NCI-H748 treated with DMSO at 0.1 percent for 48 hours (cell line): ENCODE measurements at regions not wholly inside any gene's neighbourhood (a gene's known extent, or its start where the extent isn't known, plus 50 kb on each side); places are given as distances from the start of the nearest gene placed in this dataset.
"Not testable (repeated sequence)": the region's sequence is repeated elsewhere in the genome, so short reads cannot be mapped to it uniquely, and the experiment has no call there.

ENCODE experiments used
- DNase-seq: peaks from one replicate; lab custom pipeline; 2025; lab: John Stamatoyannopoulos, UW

DNA sequence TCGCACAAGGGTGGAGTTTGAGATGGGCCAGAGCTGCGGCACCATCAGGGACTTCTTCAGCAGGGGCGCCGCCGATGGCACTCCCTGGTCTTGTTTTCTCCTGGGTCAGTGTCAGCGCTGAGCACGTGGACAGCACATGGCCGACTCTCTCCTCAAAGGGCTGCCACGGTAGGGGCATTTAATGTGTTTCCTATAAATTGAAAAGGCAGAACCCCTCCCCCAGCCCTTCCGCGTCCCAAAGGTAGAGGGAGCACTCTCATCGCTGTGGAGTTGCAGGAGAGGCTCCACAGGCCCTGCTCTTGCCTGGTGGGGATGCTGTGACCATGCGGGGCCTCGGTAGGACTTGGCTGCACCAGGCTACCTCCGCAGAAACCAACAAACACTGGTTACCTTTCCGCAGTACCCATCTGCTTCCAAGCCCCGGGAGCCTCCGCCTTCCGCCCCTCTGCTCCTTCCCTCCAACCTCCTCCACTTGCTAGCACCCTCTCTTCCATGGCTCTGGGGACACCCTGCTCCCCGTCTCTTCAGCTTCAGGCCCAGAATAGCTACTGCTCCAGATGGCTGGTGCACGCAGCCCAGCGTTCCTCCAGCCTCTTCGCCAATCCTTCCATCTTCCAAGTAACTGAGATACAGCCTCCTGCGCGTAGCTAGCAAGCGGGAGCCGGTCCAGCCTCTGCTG is 166.3 kb upstream of the ADCY1 start:
- DNase-seq, result no peak

DNA sequence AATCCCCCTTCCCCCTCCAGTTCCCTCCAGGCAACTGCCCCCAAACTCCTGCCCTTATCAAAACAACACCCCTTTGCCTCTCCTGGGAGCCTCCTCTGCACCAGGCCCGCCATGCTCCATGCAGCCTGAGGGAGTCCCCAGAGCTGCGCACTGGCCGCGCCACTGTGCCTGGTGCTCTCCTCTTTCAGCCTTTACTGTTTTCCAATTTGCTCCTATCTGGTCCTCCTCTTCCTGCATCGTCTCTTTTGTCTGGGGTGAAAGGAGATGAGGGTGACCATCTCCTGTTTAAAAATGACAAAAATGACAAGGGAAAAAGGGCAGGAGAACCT is 165.8 kb upstream of the ADCY1 start:
- no peak for DNase-seq

DNA sequence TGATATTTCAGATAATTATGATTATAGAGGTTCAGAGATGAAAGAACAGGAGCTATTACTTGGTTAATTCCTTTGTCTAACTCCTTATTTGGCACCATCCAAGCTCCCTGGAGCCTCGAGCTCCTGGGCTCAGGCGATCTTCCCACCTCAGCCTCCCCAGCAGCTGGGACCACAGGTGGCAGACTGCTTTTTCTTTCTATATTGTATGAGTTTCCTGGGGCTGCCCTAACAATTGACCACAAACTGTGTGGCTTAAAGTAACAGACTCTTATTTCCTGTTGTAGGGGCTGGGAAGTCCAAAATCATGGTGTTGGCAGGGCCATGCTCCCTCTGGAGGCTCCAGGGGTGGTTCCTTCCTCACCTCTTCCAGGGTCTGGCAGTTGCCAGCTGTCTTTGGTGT is 163.3 kb upstream of the ADCY1 start:
- no peak for DNase-seq

DNA sequence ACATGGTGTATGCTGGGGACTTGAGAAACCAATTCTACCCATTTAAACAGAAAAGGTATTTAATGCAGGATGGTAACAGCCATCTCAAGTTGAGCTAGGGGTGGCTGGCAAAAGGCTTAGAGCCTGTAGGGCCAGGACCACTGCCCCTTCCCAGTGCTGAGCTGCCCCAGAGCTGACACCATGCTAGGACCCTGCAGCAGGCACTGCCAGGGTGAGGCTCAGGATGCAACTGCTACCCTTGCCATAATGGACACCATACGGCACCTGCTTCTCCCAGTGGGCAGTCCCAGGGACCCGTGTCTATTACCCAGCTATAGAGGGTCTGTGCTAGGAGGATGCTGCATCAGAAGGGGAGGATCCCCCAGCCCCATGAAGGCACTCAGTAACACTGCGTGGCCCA is 160.7 kb upstream of the ADCY1 start:
- no peak for DNase-seq

DNA sequence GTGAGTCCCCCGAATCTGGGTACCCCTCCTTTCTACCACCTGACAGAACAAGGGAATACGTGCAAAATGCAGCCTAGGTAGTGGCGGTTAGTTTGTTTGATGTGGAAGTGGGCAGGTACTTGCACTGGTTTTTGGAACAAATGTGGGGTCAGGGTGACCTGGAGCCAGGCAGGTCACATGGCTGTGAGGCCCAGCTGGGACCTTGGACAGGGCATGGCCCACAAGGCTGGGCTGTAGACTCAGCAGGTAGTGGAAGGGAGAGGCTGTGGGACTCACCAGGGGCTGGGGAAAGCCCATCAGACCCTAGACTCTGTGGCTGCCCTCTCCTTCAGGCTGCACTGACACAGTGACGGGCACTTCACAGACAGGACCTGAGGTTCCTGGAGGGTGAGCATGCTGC is 159.9 kb upstream of the ADCY1 start:
- DNase-seq, result no peak

DNA sequence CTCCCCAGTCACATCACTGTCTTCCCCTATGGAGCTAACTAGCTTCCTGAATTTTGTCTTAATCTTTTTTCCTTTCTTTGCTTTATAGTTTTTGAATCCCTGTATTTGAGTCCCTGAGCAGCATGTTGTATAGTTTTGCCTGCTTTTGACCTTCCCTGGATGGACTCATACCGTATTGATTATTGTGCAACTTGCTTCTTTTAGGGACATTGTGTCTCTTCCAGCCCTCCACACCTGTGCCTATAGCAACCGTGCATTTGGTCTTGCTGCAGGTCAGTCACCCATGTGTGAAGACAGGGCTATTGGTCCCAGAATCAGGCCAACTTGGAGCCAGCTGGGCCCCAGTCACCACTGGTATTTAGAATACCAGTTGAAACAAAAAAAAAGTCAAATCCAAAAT is 158.9 kb upstream of the ADCY1 start:
- no peak for DNase-seq

DNA sequence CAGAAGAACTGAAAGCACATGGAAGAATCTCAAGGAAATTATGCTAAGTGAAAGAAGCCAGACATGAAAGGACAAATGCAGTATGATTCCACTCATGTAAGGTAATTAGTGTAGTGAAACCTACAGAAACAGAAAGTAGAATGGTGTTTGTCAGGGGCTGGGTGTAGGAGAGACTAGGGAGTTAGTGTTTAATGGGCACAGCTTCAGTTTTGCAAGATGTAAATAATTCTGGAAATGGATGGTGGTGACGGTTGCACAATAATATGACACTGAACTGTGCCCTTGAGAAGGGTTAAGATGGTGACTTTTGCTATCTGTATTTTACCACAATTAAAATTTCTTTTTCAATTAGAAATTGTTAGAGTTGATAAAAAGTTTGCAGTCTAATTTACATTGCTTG is 157.3 kb upstream of the ADCY1 start:
- no peak for DNase-seq

DNA sequence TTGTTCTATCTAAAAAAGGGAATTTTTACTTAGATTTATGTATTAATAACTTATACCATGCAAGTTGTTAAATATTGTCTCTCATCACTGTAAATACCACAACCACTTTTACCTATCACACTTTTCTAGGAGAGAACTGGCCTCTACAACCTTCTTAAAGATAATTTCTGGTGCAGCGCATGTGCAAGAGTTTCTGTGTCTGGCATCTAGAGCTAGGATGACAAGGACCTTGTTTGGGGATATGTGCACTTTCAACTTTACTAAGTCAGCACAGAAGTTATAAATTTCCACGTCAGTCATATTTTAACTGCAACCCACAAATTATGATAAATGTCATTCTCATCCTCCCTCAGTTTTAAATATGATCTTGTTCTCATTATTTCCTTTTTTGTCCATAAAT is 156.9 kb upstream of the ADCY1 start:
- no peak for DNase-seq

DNA sequence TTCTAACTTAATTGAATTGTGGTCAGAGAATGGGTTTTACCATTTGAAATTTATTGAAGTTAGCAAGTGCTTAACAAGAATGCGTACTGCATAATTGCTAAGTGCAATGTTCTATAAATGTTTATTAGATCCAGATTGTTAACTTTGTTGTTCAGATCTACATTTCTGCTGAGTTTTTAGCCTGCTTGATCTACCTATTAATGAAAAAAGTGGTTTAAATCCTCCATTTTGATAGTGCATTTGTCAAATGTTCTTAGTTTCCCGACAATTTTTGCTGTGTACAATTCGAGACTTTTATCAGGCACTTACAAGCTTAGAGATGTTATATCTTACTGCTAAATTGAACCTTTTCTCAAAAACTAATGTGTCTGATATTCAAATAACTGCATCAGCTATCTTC is 156.4 kb upstream of the ADCY1 start:
- DNase-seq, result no peak

DNA sequence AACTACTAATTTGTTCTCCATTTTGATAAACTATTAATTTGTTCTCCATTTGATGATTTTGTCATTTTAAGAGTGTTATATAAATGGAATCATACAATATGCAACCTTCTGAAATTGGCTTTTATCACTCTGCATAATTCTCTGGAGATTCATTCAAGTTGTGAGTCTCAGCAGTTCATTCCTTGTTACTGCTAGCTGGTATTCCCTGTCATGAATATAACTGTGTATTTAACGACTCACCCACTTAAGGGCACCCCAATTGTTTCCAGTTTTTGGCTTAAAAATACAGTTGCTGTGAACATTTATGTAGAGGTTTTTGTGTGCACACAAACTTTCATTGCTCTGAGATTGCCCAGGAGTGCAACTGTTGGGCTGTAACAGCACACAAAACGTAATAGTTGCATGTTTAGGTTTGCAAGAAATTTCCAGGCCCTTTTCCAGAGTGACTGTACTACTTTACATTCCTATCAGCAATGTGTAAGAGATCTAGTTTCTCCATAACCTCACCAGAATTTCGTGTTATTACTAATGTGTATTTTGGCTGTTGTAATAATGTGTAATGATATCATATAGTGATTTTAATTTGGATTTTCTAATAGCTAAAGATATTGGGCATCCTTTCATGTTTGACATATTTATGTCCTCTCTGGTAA is 153.2 kb upstream of the ADCY1 start:
- no peak for DNase-seq

DNA sequence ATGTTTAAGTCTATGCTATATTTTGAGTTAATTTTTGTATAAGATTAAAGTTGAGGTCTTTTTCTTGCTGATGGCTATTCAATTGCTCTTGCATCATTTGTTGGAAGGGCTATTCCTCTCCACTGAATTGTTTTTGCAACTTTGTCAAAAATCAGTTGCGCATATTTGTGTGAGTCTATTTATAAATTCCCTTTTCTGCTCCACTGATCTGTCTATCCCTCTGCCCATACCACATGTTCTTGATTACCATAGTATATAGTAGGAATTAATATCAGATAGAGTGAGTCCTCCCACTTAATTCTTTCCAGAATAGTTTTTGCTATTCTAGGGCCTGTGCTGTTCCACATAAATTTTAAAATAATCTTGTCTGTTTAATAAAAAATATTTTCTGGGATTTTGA is 152.4 kb upstream of the ADCY1 start:
- no peak for DNase-seq

DNA sequence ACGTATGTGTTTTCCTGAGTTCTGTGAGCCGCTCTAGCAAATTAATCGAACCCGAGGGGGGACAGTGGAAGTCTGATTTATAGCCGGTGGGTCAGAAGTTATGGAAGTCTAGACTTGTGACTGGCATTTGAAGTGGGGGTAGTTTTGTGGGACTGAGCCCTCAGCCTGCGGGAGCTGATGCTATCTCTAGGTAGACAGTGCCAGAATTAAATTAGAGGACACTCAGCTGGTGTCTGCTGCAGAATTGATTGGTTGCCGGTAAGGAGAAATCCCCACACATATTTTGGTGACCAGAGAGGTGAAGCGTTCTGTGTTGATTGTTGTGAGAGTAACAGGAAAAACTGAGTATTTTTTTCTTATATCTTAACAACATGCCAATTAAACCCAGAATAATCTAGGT is 143.8 kb upstream of the ADCY1 start:
- DNase-seq, result no peak

DNA sequence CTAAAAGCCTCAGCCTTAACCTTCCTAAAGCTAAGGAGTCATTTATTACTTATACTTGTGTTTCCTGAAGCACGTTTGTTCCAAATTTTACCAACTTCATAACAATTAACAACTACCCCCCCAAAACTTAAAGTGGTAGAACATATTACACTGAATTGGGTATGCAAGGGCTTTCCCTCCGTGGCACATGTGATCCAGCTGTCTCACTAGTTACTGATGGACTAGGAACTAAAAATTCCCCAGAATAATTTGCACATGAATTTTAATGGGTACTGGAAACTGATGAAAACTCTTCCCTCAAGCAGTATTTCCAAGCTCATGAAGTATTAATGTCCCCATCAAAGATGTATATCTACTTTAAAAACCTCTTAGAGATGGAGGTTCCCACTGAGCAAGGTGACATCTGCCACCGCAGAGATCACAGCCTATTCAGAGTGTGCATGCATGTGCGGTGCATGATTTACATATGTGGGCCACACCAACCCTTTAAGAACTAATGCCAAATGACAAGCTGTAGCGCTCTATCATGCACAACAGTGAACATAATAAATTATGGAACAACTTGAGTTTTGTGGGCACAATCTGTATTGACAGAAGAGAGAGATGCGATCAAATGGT is 139.9 kb upstream of the ADCY1 start:
- DNase-seq, result no peak

DNA sequence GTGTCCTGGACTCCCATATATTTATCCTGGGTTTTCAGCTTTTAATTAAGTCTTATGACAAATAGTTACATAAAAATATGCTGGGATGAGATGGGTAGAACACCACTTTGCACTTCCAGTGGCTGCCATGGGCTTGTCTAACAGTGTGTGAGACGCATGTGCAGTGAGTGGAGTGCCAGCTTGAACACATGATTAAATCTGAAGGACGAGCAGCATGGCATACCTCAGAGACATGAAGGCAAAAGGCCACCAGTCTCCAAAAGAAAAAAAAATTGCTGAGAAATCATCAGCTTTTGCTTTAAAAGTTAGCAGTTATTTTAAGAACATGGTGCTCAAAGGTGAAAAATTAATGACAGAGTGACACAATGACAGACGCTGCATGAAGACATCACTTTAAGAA is 139.0 kb upstream of the ADCY1 start:
- DNase-seq, result no peak

DNA sequence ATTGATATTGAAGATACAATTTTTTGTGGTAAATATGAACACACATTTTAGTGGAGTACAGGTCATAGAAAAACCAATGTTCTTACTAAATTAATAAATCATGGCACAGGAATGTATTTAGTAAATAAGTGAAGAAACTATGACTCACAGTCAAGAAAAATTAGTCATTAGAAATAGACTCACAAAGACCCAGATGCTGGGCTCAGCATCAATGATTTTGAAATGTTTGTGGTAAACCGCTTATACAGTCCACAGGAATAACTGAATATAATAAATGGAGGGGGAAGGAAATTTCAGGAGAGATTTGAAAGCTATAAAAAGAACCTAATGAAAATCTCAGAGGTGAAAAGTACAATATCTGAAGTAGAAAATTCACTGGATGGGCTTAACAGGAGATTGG is 138.3 kb upstream of the ADCY1 start:
- DNase-seq, result no peak

DNA sequence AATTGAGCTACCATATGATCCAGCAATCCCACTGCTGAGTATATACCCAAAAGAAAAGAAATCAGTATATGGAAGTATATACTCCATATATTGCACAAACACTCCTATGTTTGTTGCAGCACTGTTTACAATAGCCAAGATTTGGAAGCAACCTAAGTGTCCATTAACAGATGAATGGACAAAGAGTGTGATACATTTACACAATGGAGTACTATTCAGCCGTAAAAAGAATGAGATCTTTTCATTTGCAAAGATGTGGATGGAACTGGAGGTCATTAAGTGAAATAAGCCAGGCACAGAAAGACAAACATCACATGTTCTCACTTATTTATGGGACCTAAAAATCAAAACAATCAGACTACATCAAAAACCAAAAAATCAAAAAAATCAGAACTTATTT is 133.4 kb upstream of the ADCY1 start:
- DNase-seq, result not testable (repeated sequence)

DNA sequence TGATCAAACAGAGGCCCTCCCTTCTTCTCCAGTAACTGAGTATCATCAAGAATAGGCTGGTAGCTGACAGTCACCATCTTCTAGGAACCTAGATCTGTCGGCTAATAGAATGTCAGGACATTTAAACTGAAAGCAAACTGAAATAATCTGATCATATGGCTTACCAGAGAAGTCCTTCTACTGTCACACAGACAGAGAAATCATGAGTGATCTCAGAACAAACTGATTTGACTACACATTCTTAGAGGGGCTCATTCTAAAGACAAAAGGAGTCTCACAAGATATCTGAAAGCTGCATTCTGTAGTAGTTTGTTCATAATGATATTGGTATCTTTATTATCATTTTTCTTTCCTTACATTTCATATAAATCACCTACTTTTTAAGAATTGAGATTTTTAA is 130.9 kb upstream of the ADCY1 start:
- DNase-seq, result no peak

DNA sequence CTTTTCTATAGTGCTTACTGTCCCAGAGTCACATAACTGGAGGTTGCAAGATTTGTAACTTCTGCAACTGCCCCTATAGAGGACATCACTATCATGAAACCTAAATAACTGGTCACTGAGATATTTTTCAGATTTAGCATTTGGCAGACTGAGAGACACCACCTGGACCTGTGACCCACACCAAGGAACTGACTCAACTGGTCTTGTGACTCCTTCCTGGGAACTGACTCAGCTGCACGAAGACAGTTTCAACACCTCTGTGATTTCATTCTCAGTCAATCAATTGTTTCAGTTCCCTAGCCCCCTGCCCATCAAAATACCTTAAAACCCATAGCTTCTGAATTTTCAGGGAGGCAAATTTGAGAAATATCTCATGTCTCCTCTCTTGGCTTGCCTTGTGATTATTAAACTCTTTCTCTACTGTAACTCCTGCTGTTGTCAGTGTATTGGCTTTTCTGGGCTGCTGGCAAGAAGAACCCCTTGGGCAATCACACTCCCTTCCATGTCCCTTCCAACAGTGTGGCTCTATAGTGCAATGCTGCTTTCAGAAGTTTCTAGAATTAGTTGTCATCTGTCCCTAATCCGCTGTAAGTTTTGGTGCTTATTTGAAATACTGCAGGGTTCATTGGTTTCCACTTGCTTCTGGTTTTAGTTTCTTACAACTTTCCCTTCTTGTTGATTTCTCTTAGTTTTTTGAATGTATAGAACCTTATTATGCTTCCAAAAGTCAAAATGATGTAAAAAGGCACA is 127.8 kb upstream of the ADCY1 start:
- no peak for DNase-seq

DNA sequence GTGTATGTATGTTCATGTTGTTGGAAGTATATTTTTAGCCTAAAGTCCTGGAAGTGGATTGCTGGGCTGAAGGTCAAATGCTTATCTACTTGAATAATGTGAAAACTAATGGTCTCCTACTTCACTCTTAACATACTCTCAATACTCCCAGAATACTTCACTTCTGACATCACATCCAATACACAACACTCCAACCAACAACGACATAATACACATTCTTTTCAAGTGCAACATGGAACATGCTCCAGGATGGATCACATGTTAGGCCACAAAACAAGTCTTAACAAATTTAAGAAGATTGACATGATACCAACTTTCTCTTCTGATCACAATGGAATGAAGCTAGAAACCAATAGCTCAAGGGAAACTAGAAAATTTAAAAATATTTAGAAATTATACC is 126.9 kb upstream of the ADCY1 start:
- DNase-seq, result no peak

DNA sequence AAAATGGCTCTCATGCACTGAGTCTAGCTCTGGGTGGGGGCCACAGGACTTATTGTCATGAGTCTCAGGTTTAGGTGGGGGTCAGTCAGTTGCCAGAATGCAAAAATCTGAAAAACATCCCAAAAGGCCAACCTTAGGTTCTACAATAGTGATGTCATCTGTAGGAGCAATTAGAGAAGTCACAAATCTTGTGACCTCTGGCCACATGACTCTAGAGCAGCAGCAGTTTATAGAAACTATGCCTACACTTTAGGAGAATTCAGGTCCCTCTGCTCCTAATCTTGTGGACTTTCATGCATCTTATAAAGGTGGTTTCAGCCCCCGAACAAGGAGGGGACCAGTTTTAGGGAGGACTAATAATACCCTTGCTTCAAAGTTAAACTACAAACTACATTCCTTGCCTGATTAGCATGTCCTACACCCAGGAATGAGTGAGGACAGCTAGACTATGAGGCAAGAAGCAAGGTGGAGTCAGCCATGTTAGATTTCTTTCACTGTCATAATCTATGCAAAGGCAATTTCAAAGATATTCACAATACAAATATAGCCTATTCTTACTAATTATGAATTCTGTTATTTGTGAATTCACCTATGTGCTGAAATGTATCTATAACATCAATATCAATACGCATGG is 123.5 kb upstream of the ADCY1 start:
- DNase-seq, result no peak

DNA sequence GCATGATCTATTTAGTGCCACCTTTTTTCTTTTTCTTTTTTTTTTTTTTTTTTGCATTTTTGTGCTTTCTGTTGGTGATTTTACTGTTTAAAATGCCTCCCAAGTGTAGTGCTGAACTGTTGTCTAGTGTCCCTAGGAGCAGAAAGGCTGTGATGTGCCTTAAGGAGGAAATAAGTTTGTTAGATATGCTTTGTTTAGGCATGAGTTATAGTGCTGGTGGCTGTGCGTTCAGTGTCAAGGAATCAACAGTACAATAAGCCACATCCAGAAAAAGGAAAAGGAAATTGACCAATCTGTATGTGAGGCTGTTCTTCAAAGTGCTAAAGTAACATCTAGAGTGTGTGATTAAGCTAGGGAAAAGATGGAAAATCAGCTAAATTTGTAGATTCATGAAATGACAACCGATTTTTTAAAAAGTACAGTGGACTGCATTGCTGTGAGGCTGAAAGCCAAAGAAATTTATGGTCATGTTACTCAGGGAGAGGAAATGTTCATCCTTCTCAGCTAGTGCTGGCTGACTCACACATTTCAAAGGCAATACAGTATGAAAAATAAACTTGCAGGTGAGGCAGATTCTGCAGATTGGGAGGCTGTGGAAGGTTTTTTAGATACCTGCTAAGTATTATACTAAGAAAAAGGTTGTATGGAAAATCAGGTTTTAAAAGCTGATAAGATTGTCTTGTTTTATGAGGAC is 122.7 kb upstream of the ADCY1 start:
- DNase-seq, result no peak

DNA sequence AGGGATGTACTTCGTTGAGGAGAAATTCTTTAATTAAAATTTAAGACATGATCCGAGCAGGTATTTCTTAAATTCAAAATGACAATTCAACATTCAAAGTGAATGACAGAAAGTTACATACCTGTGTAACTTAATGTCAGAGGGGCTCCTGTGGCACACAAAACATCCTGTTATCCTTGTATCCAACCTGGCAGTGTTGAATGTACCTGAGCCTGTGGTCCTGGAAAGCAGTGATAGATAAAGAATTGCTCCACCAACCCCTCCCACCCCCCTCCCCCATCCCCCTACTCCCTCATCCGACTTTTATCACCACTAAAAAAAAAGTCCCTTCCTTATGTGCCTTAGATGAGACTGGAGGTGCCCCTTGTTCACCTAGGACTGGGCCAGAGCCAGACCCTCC is 119.4 kb upstream of the ADCY1 start:
- no peak for DNase-seq
